HG02759 (cell line): ENCODE measurements at regions not wholly inside any gene's neighbourhood (a gene's known extent, or its start where the extent isn't known, plus 50 kb on each side); places are given as distances from the start of the nearest gene placed in this dataset.

Source experiments
- ATAC-seq: cut with Tn5 transposase; IDR thresholded peaks from one replicate; pipeline ENCODE4 v1.9.1; 2021; ENCODE audit warnings: mild to moderate bottlenecking, moderate library complexity; ENCODE audit not compliant: unreplicated experiment

GRCh38 chr5:133882846-133883245 lies 85.6 kb downstream of the C5orf15 start:
- ATAC-seq, result no peak

GRCh38 chr5:133882389-133882695 lies 86.1 kb downstream of the C5orf15 start:
- no peak for ATAC-seq

GRCh38 chr5:133881576-133882388 lies 86.6 kb downstream of the C5orf15 start:
- ATAC-seq, result no peak

GRCh38 chr5:133878236-133878555 lies 90.2 kb downstream of the C5orf15 start:
- no peak for ATAC-seq

- no peak for ATAC-seq
Observed at GRCh38 chr5:133877351-133878235, 90.8 kb downstream of the C5orf15 start.

GRCh38 chr5:133876266-133876665 lies 92.2 kb downstream of the C5orf15 start:
- no peak for ATAC-seq

GRCh38 chr5:133875179-133875578 lies 93.2 kb downstream of the C5orf15 start:
- no peak for ATAC-seq

- ATAC-seq, result no peak
Observed at GRCh38 chr5:133873449-133873848, 95.0 kb downstream of the C5orf15 start.

GRCh38 chr5:133870661-133871060 lies 97.8 kb downstream of the C5orf15 start:
- no peak for ATAC-seq

GRCh38 chr5:133869519-133870335 lies 98.7 kb downstream of the C5orf15 start:
- no peak for ATAC-seq

- no peak for ATAC-seq
Observed at GRCh38 chr5:133868946-133869518, 99.4 kb downstream of the C5orf15 start.

GRCh38 chr5:133867851-133868545 lies 100.4 kb downstream of the C5orf15 start:
- ATAC-seq, result no peak

- no peak for ATAC-seq
Observed at GRCh38 chr5:133867341-133867740, 101.1 kb downstream of the C5orf15 start.

- no peak for ATAC-seq
Observed at GRCh38 chr5:133866903-133867245, 101.6 kb downstream of the C5orf15 start.

- no peak for ATAC-seq
Observed at GRCh38 chr5:133866160-133866902, 102.1 kb downstream of the C5orf15 start.

GRCh38 chr5:133865113-133865512 lies 103.3 kb downstream of the C5orf15 start:
- no peak for ATAC-seq

- ATAC-seq, result no peak
Observed at GRCh38 chr5:133864711-133865110, 103.7 kb downstream of the C5orf15 start.

GRCh38 chr5:133863857-133864585 lies 104.4 kb downstream of the C5orf15 start:
- ATAC-seq, result no peak

GRCh38 chr5:133861161-133861737 lies 107.2 kb downstream of the C5orf15 start:
- no peak for ATAC-seq
